ENCODE measurements at regions not wholly inside any gene's neighbourhood (a gene's known extent, or its start where the extent isn't known, plus 50 kb on each side); places are given as distances from the start of the nearest gene placed in this dataset.
A peak's percentile ranks its signal among the peaks of the same experiment; 100 is the strongest.
"Not testable (repeated sequence)": the region's sequence is repeated elsewhere in the genome, so short reads cannot be mapped to it uniquely, and the experiment has no call there.

DNA sequence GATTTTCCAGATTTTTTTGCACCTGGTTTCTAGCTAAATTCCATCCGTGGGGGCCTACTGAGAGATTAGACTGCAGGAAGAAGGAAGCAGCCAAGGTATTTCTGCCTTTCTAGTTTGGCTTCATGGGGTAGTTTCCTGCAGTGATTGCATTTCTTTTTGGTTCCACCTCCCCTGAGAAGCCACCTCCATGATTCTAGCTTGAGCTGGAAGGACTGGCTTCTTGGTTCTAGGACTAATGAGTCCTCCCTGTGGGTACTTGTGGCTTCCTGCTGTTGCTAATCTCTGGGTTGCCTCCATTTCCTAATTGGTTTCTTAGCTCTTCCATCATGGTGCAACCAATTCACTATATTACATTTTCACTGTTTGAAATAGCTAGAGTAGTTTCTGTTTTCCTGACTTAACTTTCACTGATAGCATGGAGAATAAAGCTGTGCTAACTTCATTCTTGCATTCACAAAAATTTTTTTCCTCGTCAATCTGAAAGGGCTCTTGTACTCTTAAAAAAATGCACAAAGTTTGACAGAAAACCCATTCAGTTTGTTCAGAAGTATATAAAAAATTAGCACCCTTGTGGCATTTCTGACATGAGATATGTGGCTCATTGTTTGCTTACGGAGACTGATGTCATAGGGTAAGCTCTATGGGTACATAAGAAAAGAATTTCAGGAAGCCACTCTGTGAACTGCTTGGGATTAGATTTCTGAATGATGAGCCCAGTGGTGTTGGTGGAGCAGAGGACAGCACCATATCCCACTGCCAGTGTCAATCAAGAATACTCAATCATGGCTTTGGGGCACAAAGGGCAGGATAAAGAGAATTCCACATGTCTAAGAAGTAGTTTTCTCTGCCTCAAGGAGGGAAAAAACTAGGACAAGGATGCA, 242.8 kb upstream of the RBMS1 start:
- in situ Hi-C loops (cut with HindIII; ENCODE audit: low pct_unique_long_range_greater_than_20kb, low sequenced_read_pairs): no loop called here
- DNase-seq (ENCODE audit: low read depth, low spot score): peak; percentile 42

DNA sequence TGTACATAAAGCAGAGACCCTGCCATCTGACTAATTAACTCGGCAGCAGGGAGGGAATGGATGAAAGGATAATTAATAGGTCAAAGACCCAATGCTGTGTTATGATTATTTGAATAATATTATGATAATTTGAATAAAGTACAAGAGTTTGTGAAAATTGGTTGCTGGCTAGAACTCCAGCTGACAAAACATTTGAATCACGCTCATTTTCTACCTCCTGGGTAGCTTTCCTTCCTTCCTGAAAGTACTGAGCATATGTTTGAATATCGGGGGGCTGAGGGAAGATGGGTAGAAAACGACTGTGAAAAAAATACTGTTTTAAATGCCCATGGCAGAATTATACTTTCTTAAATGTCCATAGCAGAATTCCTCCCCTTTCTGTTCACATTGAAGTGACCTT, 243.6 kb upstream of the RBMS1 start:
- in situ Hi-C loops (cut with HindIII; ENCODE audit: low pct_unique_long_range_greater_than_20kb, low sequenced_read_pairs): no loop called here
- no peak for DNase-seq (ENCODE audit: low read depth, low spot score)

DNA sequence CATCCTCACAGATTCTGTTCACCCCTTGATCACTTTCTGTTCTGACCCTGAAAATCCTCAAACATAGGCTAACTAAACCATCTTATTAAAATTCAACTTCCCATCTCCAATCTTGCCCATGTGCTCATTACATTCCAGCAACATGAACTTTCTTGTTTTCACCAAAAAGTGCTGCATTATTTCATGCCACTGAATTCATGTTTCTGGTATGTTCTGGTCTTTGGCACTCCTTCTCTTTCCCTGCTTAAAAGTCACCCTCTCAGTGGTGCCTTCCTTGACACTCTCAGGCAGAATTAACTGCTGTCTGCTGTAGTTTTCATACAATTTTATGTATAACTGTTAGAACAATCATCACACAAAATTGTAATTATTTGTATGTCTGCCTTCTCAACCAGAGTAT, 247.7 kb upstream of the RBMS1 start:
- no peak for DNase-seq (ENCODE audit: low read depth, low spot score)
- in situ Hi-C loops (cut with HindIII; ENCODE audit: low pct_unique_long_range_greater_than_20kb, low sequenced_read_pairs): no loop called here

DNA sequence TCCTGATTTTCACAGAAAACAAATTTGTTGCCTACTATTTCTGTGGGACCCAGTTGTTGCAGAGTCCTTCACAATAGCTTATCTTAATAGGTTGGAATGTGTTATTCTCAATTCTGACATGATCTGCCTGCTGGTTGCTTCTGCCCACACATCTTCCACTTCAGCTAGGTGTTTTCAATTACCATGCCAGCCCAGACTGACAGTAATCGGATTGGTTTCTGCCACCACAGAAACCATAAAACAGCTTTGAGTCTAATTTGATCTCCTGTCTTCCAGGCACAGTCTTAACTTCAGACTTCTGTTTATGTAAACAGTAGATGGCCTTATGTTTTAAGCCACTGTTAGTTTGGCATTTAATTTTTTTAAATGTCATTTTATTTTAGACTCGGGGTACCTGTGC, 248.2 kb upstream of the RBMS1 start:
- in situ Hi-C loops (cut with HindIII; ENCODE audit: low pct_unique_long_range_greater_than_20kb, low sequenced_read_pairs): no loop called here
- no peak for DNase-seq (ENCODE audit: low read depth, low spot score)

DNA sequence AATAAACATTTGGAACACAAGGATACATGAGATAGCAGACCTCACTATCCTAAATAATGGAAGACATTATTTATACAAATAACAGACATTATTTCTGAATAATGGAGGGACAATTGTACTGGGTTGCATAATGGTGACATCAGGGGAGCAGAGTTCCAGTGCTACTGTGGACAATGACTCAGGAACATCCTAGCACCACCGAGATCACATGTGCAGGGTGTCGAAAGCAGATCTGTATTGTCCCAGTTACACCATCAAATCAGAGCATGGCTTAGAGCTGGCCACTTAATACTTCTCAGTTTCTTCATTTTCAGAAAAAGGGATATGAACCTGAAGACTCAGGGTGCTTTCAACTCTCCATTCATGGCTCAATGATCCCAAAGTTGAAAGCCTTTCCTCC, 249.1 kb upstream of the RBMS1 start:
- no peak for DNase-seq (ENCODE audit: low read depth, low spot score)
- in situ Hi-C loops (cut with HindIII; ENCODE audit: low pct_unique_long_range_greater_than_20kb, low sequenced_read_pairs): no loop called here

DNA sequence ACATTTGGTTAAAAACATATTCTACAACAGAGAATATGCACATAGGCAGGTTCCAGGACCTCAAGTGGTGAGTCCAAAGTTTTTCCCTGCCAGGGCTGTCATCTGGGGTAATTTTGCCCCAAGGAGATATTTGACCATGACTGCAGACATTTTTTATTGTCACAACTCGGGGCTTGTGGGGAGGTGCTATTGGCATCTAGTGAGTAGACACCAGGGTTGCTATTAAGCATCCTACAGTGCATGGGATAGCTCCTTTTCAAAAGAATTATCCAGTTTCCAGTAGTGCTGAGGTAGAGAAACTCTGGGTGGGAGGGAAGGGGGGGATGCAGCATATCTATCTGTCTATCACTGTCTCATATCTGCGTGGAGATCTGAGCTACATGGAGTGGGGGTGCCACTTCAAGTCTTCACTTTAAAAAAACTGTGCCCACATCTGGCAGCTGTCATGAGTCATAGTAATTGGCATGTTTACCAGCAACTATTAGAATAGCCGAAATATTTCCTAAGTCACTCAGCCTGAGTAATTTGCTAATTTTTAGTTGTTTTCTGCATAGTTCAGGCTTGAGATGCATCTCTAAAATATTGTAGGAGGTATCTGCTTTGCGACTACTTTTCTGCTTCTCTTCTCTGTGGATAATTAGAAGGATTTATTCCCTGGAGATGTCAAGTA, 254.0 kb upstream of the RBMS1 start:
- in situ Hi-C loops (cut with HindIII; ENCODE audit: low pct_unique_long_range_greater_than_20kb, low sequenced_read_pairs): no loop called here

DNA sequence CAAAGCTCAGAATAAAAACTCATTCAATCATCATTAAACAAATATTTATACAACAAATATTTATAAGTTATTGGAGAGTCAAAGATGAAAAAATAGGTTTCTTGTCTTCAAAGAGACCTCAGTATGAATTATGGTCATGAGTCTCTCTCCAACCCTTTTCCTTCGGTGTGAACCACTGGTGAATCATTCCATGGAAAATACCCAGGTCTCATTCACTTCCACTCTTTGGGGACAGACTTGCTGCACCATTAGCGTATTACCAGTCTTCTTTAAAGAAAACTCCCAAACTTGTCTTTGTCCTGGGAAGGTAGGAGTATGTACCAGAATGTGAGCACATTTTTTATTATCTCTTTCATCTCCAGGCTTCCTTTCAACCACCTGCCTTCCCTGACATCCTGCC, 257.4 kb upstream of the RBMS1 start:
- no peak for DNase-seq (ENCODE audit: low read depth, low spot score)
- in situ Hi-C loops (cut with HindIII; ENCODE audit: low pct_unique_long_range_greater_than_20kb, low sequenced_read_pairs): no loop called here

More for the DNA sequence above, 254.0 kb upstream of the RBMS1 start:
- DNase-seq (ENCODE audit: low read depth, low spot score): no peak

DNA sequence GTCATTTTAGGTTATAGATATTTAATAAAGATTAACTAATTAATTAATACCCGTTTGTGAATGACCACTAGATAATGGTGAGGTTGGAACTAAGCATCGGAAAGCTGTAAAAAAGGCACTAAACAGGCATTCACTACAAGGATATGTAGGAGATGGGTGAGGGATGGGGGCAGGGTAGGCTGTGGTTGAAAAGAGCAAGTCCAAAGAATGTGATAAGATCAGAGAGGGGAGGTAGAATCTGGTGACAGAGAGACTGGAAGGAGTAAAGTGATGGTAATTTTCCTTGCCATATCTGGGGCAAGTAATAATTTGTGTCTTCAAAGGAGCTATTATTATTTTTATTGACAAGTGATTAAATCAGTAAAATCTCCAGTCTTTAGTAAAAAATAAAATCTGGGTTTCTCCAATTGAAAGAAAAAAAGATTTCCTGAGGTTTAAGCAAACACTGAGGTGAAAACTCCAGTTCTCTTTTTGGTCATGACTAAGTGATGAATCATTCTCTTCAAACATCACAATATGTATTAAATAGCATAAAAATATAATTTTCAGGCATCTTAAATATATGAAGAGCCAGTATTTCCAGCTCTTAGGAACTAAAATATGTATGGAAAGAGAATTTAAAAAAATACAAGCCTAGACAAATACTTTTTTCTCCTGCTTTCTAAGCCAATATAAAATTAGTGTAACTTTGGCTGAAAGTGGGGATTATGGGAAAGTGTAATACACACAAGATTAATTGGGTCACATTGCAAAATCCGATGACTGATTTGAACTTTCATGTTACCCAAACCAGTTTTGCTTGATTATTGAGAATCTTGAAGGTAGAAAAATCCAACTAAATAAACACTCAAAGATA, 259.1 kb upstream of the RBMS1 start:
- in situ Hi-C loops (cut with HindIII; ENCODE audit: low pct_unique_long_range_greater_than_20kb, low sequenced_read_pairs): no loop called here

DNA sequence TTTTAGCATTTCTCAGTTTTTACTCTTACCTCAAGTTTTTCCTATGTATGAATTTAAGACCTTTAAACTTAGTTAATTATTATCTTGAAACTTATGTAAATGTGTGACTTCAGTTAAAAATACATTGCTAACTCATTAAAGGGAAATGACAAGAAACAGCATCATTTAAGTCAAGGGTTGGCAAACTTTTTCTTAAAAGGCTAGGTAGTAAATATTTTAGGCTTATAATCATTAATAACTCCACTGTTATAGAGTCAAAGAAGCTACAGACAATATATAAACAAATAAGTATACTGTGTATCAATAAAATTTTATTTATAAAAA, 259.7 kb upstream of the RBMS1 start:
- in situ Hi-C loops (cut with HindIII; ENCODE audit: low pct_unique_long_range_greater_than_20kb, low sequenced_read_pairs): no loop called here
- DNase-seq (ENCODE audit: low read depth, low spot score): no peak

More for the DNA sequence above, 259.1 kb upstream of the RBMS1 start:
- no peak for DNase-seq (ENCODE audit: low read depth, low spot score)

DNA sequence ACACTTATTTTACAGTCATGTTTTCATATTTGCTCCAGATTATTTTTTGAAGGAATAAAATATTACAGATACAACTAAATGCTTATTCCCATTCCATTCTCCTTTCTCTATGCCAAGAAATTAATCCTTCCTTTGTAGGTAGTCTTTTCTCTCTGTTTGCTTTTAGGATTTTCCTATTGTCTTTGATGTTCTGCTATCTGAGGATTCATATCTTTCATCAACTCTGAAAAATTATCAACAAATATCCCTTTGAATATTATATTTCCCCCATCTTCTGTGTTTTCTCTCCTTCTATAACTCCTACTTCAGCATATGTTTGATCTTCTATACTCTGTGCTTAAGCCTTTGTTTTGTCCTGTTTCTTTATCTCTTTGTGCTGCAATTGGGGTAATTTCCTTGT, 260.4 kb upstream of the RBMS1 start:
- in situ Hi-C loops (cut with HindIII; ENCODE audit: low pct_unique_long_range_greater_than_20kb, low sequenced_read_pairs): no loop called here
- DNase-seq (ENCODE audit: low read depth, low spot score): no peak

DNA sequence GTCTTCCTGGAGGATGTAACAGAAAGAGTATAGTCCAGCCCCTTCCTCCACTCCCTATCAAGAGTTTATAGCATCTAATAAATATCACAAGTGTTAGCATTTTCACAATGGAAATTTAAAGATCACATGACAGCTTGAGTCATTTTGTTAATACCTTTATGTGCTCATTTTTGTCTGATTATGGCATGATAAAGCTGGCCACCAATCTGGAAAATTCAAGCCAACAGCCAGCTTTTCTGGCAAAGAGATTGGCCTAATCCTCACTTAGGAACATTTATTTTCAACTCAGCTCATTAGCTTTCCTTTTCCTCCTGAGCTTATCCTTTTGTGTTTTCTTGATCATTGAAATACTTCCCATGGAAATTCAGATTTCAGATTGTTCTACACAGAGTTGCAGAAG, 262.9 kb upstream of the RBMS1 start:
- no peak for DNase-seq (ENCODE audit: low read depth, low spot score)
- in situ Hi-C loops (cut with HindIII; ENCODE audit: low pct_unique_long_range_greater_than_20kb, low sequenced_read_pairs): no loop called here

DNA sequence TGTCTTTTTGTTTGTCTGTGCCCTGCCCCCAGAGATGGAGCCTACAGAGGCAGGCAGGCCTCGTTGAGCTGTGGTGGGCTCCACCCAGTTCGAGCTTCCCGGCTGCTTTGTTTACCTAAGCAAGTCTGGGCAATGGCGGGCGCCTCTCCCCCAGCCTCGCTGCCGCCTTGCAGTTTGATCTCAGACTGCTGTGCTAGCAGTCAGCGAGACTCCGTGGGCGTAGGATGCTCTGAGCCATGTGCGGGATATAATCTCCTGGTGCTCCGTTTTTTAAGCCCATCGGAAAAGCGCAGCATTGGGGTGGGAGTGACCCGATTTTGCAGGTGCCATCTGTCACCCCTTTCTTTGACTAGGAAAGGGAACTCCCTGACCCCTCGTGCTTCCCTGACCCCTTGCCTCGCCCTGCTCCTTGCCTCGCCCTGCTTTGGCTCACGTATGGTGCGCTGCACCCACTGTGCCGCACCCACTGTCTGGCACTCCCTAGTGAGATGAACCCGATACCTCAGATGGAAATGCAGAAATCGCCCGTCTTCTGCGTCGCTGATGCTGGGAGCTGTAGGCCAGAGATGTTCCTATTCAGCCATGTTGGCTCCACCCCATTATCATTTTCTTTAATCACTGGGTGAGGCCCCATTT, 269.0 kb upstream of the RBMS1 start:
- DNase-seq (ENCODE audit: low read depth, low spot score); in situ Hi-C loops (cut with HindIII; ENCODE audit: low pct_unique_long_range_greater_than_20kb, low sequenced_read_pairs): not testable (repeated sequence)

DNA sequence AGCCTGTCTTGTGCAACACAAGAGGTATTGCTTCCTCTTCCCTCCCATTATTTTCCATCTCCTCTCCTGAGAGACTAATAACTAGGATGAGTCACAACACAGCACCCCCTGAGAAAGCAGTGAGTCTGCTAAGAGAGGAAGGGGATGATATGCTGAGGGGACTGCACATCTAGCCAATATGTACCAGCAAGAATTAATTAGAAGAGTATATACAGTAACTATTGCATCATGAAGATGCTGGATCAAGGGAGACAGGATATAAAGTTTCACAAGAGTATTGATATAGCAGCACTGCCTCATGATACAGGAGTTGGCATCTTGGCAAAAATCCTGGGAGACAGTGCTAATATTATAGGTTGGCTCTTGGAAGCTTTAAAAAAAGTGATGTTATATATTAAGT, 289.9 kb upstream of the RBMS1 start:
- in situ Hi-C loops (cut with HindIII; ENCODE audit: low pct_unique_long_range_greater_than_20kb, low sequenced_read_pairs): no loop called here
- DNase-seq (ENCODE audit: low read depth, low spot score): no peak

DNA sequence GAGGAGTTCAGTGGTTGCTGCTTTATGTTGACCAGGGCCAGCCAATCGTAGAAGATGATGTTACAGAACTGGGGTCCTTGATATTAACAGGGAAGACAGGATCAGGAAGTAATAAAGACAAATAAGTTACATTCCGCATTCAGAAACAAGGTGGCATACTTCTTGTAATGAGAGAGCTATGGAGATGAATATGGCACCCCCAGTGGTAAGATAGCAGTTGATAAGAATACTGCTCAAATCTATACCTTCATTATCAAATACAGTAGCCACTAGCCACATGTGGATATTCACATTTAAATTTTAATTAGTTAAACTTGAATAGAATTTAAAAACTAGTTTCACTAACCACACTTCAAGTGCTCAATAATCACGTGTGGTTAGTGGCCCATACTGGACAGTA, 290.4 kb upstream of the RBMS1 start:
- in situ Hi-C loops (cut with HindIII; ENCODE audit: low pct_unique_long_range_greater_than_20kb, low sequenced_read_pairs): no loop called here
- DNase-seq (ENCODE audit: low read depth, low spot score): peak; percentile 37

DNA sequence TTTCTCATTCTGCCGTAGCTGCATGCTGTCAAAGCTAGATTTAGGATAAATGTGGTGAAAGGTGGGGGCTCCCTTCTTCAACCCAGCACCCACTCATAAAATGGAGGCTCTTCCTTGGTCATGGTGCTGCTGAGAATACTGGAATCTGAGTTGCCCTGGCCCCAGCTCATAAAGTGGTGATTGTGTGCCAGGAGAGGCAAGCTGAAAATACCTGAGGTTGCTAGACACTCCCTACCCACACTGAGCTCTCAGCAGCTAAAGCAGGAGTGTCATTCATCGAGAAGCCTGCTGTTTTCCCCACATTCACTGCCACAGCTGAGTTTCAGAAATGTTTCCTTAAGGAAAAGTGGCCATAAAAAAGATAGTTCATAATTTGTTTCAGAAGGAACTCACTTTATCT, 297.1 kb upstream of the RBMS1 start:
- in situ Hi-C loops (cut with HindIII; ENCODE audit: low pct_unique_long_range_greater_than_20kb, low sequenced_read_pairs): no loop called here
- DNase-seq (ENCODE audit: low read depth, low spot score): no peak

DNA sequence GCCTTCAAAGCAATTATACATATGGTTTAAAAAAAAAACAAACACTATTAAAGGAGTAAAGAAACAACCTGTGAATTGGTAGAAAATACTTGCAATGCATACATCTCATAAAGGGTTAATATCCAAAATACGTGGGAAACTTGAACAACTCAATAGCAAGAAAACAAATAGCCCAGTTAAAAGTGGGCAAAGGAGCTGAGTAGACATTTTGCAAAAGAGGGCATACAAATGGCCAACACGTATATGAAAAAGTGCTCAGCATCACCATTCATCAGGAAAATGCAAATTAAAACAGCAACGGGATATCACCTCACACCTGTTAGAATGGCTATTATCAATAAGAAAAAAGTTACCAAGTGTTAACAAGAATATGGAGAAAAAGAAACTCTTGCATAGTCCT, 298.3 kb upstream of the RBMS1 start:
- DNase-seq (ENCODE audit: low read depth, low spot score): no peak
- in situ Hi-C loops (cut with HindIII; ENCODE audit: low pct_unique_long_range_greater_than_20kb, low sequenced_read_pairs): no loop called here

DNA sequence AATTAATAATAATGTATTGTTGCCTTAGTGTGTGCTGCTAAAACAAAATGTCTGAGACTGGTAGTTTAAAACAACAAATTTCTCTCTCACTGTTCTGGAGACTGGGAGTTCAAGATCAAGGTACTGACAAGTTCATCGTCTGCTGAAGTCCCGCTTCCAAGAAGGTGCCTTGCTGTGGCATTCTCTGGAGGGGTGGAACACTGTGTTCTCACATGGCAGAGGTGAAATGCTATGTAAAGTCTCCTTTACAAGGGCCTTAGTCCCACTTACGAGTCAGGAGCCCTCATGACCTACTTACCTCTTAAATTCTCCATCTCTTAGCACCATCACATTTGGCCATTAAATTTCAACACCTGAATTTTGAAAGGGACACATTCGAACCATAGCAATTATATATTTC, 299.2 kb upstream of the RBMS1 start:
- DNase-seq (ENCODE audit: low read depth, low spot score): no peak
- in situ Hi-C loops (cut with HindIII; ENCODE audit: low pct_unique_long_range_greater_than_20kb, low sequenced_read_pairs): no loop called here

DNA sequence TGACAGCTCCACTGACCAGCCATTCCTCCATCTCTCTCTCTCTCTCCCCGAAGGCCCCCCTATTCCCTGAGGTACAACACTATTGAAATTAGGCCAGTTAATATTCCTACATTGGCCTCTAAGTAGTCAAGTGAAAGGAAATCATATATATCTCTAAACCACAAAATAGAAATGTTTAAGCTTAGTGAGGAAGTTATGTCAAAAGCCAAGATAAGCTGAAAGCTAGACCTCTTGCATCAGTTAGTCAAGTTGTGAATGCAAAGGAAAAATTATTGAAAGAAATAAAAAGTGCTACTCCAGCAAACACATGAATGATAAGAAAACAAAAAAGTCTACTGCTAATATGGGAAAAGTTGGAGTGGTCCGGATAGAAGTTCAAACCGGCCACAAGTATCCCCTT, 301.3 kb upstream of the RBMS1 start:
- DNase-seq (ENCODE audit: low read depth, low spot score): no peak

More for the DNA sequence above, 301.3 kb upstream of the RBMS1 start:
- in situ Hi-C loops (cut with HindIII; ENCODE audit: low pct_unique_long_range_greater_than_20kb, low sequenced_read_pairs): no loop called here

Measured in SK-MEL-5 (cell line).